GM20000 (cell line): ENCODE measurements at regions not wholly inside any gene's neighbourhood (a gene's known extent, or its start where the extent isn't known, plus 50 kb on each side); places are given as distances from the start of the nearest gene placed in this dataset.

Experiments used
- DNase-seq: peaks from one replicate; pipeline ENCODE4 v3.0.0; 2012; ENCODE audit warnings: low spot score
- CTCF ChIP-seq: IDR thresholded peaks from 2 replicates; pipeline ENCODE4 v1.5.1; 2012; ENCODE audit warnings: mild to moderate bottlenecking, control low read depth; ENCODE audit errors: extremely low read depth, missing control alignments

- TF ChIP-seq CTCF = no peak
- DNase-seq = no peak
Observed at GRCh38 chr10:78313636-78314035, 280.0 kb downstream of the RPS24 start.

GRCh38 chr10:78314651-78315050 lies 281.0 kb downstream of the RPS24 start:
- no peak for DNase-seq
- TF ChIP-seq CTCF = no peak

- no peak for DNase-seq
- TF ChIP-seq CTCF = no peak
Observed at GRCh38 chr10:78316451-78316931, 282.8 kb downstream of the RPS24 start.

DNA sequence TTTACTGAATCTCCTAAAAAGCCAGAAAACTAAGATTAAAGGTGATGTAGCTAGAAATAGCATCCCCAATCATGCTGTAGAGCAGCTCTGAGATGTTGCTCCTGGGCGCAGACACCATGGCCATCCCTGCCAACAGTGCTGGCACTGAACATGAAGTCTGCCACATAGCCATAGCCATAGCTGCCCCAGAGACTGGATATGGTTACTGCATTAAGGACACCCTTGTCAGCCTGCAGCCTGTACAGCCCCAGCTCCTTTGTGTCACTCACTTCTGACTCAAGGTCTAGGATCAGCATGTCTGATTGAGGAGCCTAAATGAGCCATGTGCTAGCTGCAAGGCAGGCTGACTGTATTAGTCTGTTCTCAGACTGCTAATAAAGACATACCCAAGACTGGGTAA lies 284.6 kb downstream of the RPS24 start:
- TF ChIP-seq CTCF = no peak
- no peak for DNase-seq

GRCh38 chr10:78319371-78319770 lies 285.7 kb downstream of the RPS24 start:
- no peak for DNase-seq
- TF ChIP-seq CTCF = no peak

- TF ChIP-seq CTCF = no peak
- DNase-seq = no peak
Observed at GRCh38 chr10:78319841-78320240, 286.2 kb downstream of the RPS24 start.

GRCh38 chr10:78320506-78320905 lies 286.8 kb downstream of the RPS24 start:
- DNase-seq = no peak
- TF ChIP-seq CTCF = no peak
